ENCODE measurements at regions not wholly inside any gene's neighbourhood (a gene's known extent, or its start where the extent isn't known, plus 50 kb on each side); places are given as distances from the start of the nearest gene placed in this dataset.
"Not testable (repeated sequence)": the region's sequence is repeated elsewhere in the genome, so short reads cannot be mapped to it uniquely, and the experiment has no call there.

DNA sequence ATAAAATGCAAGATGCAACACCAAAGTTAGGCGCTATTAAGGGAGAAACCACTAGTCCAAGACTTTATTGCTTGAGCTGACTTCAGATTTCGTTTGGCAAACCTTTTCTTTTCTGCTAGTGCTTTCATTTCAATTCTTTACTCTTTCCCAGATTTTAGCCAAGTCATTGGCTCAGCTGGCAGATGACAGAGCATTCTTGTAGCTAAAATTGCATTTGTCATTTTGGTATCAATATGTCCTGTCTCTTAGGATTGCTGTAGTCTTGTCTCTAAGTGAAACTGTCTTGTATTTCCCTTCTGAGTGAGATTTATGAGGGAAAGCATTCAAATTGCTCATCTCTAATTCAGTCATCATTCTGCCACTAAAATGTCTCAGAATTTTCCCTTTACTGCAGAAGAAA is 335.1 kb downstream of the METTL4 start:
- WGBS, 2 experiments: 92 to 97% methylated on average over 2 of the region's 2 CpGs
- Histone ChIP-seq H3K9me3 (ENCODE audit: control insufficient read depth, low read length) (no peaks in the 10 kb centered on the region), H3K4me3 (ENCODE audit: insufficient read depth, low read depth, low read length) (no peak overlapping the region), H3K4me1 (ENCODE audit: control insufficient read depth, insufficient read depth, low read length) (no peaks in the 10 kb centered on the region), H3K27me3 (ENCODE audit: control insufficient read depth, insufficient read depth, low read length, poor library complexity, severe bottlenecking) (no peaks in the 10 kb centered on the region), H3K27ac (ENCODE audit: insufficient read depth, low read depth, low read length, poor library complexity, severe bottlenecking) (no peak overlapping the region), H3K36me3 (ENCODE audit: control insufficient read depth, insufficient read depth, low read length) (no peaks in the 10 kb centered on the region)

DNA sequence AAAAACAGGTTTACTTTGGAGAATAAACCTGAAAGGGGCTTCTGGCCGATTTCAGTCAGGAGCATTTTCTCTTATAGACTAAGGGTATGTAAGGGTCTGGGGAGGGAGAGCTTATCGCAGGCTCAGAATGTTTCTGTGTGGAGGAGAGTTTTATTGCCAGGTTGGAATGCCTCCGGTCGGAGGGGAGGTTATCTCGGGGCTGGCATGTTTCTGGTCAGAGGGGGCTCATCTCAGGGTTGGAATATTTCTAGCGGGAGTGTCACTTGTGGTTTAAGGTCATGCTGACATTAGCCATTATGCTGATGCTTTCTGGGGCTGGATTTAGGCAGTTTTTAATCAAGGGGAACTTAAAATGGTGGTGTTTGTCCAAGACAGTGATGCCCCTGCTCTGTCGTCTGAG is 333.6 kb downstream of the METTL4 start:
- H3K27ac ChIP-seq (ENCODE audit: insufficient read depth, low read depth, low read length, poor library complexity, severe bottlenecking): no peak overlapping the region
- WGBS, 2 experiments: 91 to 92% methylated on average over 7 of the region's 7 CpGs
- H3K27me3 ChIP-seq (ENCODE audit: control insufficient read depth, insufficient read depth, low read length, poor library complexity, severe bottlenecking): no peaks in the 10 kb centered on the region
- H3K4me1 ChIP-seq (ENCODE audit: control insufficient read depth, insufficient read depth, low read length): no peaks in the 10 kb centered on the region
- H3K4me3 ChIP-seq (ENCODE audit: insufficient read depth, low read depth, low read length): no peak overlapping the region
- no peaks in the 10 kb centered on the region for H3K9me3 ChIP-seq (ENCODE audit: control insufficient read depth, low read length)
- no peaks in the 10 kb centered on the region for H3K36me3 ChIP-seq (ENCODE audit: control insufficient read depth, insufficient read depth, low read length)

DNA sequence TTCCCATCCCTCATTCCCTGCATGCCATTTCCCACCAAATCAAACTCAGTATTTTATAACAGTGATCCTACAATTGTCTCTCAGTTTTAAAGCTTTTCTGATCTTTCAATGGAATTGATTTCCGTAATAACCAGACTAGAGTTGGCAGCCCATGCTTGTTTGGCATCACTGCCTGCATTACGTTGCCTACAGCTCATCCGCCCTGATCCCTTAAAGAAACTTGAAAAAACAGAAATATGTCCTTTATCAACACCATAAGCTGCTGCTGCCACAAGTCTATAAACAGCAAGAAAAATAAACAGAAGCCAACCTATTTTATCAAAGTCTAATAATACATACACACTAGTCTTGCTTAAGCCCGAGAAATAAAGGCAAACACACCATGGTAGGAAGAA is 331.0 kb downstream of the METTL4 start:
- Histone ChIP-seq H3K4me3 (ENCODE audit: insufficient read depth, low read depth, low read length) (no peak overlapping the region), H3K36me3 (ENCODE audit: control insufficient read depth, insufficient read depth, low read length) (no peaks in the 10 kb centered on the region), H3K27ac (ENCODE audit: insufficient read depth, low read depth, low read length, poor library complexity, severe bottlenecking) (no peak overlapping the region), H3K27me3 (ENCODE audit: control insufficient read depth, insufficient read depth, low read length, poor library complexity, severe bottlenecking) (no peaks in the 10 kb centered on the region), H3K9me3 (ENCODE audit: control insufficient read depth, low read length) (no peaks in the 10 kb centered on the region), H3K4me1 (ENCODE audit: control insufficient read depth, insufficient read depth, low read length) (peaks cover 5% of the 10 kb centered on the region)
- 89 to 94% methylated on average over 4 of the region's 4 CpGs for WGBS, 2 experiments

DNA sequence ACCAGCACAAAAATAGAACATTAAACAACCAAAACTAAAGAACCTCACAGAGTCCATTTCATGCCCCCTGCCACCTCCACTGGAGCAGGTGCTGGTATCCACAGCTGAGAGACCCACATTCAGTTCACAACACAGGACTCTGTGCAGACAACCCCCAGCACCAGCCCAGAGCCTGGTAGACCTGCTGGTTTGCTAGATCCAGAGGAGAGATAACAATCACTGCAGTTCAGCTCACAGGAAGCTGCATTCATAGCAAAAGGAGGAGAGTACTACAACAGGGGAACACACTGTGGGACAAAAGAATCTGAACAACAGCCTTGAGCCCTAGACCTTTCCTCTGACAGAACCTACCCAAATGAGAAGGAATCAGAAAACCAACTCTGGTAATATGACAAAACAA is 326.7 kb downstream of the METTL4 start:
- Histone ChIP-seq H3K4me1 (ENCODE audit: control insufficient read depth, insufficient read depth, low read length) (peaks cover 5% of the 10 kb centered on the region), H3K36me3 (ENCODE audit: control insufficient read depth, insufficient read depth, low read length) (no peaks in the 10 kb centered on the region), H3K9me3 (ENCODE audit: control insufficient read depth, low read length) (no peaks in the 10 kb centered on the region), H3K27me3 (ENCODE audit: control insufficient read depth, insufficient read depth, low read length, poor library complexity, severe bottlenecking) (no peaks in the 10 kb centered on the region), H3K4me3 (ENCODE audit: insufficient read depth, low read depth, low read length) (no peak overlapping the region), H3K27ac (ENCODE audit: insufficient read depth, low read depth, low read length, poor library complexity, severe bottlenecking) (no peak overlapping the region)

GRCh38 chr18:2247101-2247500 is 324.2 kb downstream of the METTL4 start:
- H3K36me3 ChIP-seq (ENCODE audit: control insufficient read depth, insufficient read depth, low read length); H3K27ac ChIP-seq (ENCODE audit: insufficient read depth, low read depth, low read length, poor library complexity, severe bottlenecking): not testable (repeated sequence)
- WGBS, 2 experiments: 92% methylated on average over 17 to 19 of the region's 19 CpGs

DNA sequence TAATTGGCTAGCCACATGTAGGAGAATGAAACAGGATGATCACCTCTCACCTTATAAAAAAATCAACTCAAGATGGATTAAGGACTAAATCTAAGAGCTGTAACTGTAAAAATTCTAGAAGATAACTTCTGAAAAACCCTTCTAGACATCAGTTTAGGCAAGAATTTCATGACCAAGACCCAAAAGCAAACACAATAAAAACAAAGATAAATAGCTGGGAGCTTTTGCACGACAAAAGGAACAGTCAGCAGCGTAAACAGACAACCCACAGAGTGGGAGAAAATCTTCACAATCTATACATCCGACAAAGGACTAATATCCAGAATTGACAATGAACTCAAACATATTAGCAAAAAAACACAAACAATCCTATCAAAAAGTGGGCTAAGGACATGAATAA is 316.3 kb downstream of the METTL4 start:
- Histone ChIP-seq H3K36me3 (ENCODE audit: control insufficient read depth, insufficient read depth, low read length) (no peaks in the 10 kb centered on the region), H3K27me3 (ENCODE audit: control insufficient read depth, insufficient read depth, low read length, poor library complexity, severe bottlenecking) (no peaks in the 10 kb centered on the region), H3K4me1 (ENCODE audit: control insufficient read depth, insufficient read depth, low read length) (no peaks in the 10 kb centered on the region), H3K4me3 (ENCODE audit: insufficient read depth, low read depth, low read length) (no peak overlapping the region), H3K9me3 (ENCODE audit: control insufficient read depth, low read length) (no peaks in the 10 kb centered on the region), H3K27ac (ENCODE audit: insufficient read depth, low read depth, low read length, poor library complexity, severe bottlenecking) (no peak overlapping the region)
- WGBS, 2 experiments: 84 to 85% methylated on average over 3 of the region's 3 CpGs

More at GRCh38 chr18:2247101-2247500, 324.2 kb downstream of the METTL4 start:
- H3K27me3 ChIP-seq (ENCODE audit: control insufficient read depth, insufficient read depth, low read length, poor library complexity, severe bottlenecking); H3K4me3 ChIP-seq (ENCODE audit: insufficient read depth, low read depth, low read length); H3K9me3 ChIP-seq (ENCODE audit: control insufficient read depth, low read length); H3K4me1 ChIP-seq (ENCODE audit: control insufficient read depth, insufficient read depth, low read length): not testable (repeated sequence)

GRCh38 chr18:2256577-2256976 is 314.7 kb downstream of the METTL4 start:
- Histone ChIP-seq H3K27me3 (ENCODE audit: control insufficient read depth, insufficient read depth, low read length, poor library complexity, severe bottlenecking) (no peaks in the 10 kb centered on the region), H3K36me3 (ENCODE audit: control insufficient read depth, insufficient read depth, low read length) (no peaks in the 10 kb centered on the region), H3K27ac (ENCODE audit: insufficient read depth, low read depth, low read length, poor library complexity, severe bottlenecking) (no peak overlapping the region), H3K9me3 (ENCODE audit: control insufficient read depth, low read length) (no peaks in the 10 kb centered on the region), H3K4me1 (ENCODE audit: control insufficient read depth, insufficient read depth, low read length) (no peaks in the 10 kb centered on the region), H3K4me3 (ENCODE audit: insufficient read depth, low read depth, low read length) (no peak overlapping the region)
- WGBS, 2 experiments: 83 to 92% methylated on average over 1 of the region's 1 CpG

GRCh38 chr18:2258954-2259353 is 312.4 kb downstream of the METTL4 start:
- Histone ChIP-seq H3K9me3 (ENCODE audit: control insufficient read depth, low read length) (no peaks in the 10 kb centered on the region), H3K27me3 (ENCODE audit: control insufficient read depth, insufficient read depth, low read length, poor library complexity, severe bottlenecking) (no peaks in the 10 kb centered on the region), H3K4me1 (ENCODE audit: control insufficient read depth, insufficient read depth, low read length) (no peaks in the 10 kb centered on the region), H3K4me3 (ENCODE audit: insufficient read depth, low read depth, low read length) (no peak overlapping the region), H3K36me3 (ENCODE audit: control insufficient read depth, insufficient read depth, low read length) (no peaks in the 10 kb centered on the region), H3K27ac (ENCODE audit: insufficient read depth, low read depth, low read length, poor library complexity, severe bottlenecking) (no peak overlapping the region)
- WGBS, 2 experiments: 95% methylated on average over 4 to 6 of the region's 6 CpGs

DNA sequence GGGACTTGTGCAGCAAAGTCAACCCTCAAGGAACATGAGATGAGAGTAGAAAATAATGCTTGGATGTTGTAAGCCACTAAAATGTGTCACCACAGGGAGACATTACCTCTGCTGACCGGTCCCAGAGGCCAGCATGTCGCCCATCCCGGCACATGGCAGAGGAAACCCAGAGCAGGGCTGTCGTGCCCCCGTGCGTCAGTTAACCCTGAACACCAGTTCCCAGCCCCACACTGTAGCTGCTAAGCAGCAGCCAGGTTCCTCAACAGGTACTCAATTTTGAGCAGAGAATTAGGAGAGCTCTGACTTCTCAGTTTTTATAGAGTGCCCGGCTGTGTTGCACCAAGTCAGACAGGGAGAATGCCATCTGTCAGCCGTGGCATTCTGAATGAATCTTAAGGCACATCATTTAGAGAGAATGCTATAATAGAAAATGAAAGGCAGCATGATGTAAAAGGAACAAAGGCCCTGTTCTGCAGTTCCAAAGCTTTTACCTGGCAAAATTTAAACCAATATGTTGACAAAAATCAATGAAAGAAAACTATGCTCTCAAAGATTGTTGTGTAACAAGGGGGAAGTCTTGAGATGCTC is 307.9 kb downstream of the METTL4 start:
- Histone ChIP-seq H3K27ac (ENCODE audit: insufficient read depth, low read depth, low read length, poor library complexity, severe bottlenecking) (no peak overlapping the region), H3K4me3 (ENCODE audit: insufficient read depth, low read depth, low read length) (no peak overlapping the region), H3K36me3 (ENCODE audit: control insufficient read depth, insufficient read depth, low read length) (no peaks in the 10 kb centered on the region), H3K27me3 (ENCODE audit: control insufficient read depth, insufficient read depth, low read length, poor library complexity, severe bottlenecking) (no peaks in the 10 kb centered on the region), H3K9me3 (ENCODE audit: control insufficient read depth, low read length) (no peaks in the 10 kb centered on the region), H3K4me1 (ENCODE audit: control insufficient read depth, insufficient read depth, low read length) (no peaks in the 10 kb centered on the region)
- WGBS, 2 experiments: 94 to 95% methylated on average over 8 of the region's 8 CpGs

- H3K9me3 ChIP-seq (ENCODE audit: control insufficient read depth, low read length): no peaks in the 10 kb centered on the region
- no peaks in the 10 kb centered on the region for H3K27me3 ChIP-seq (ENCODE audit: control insufficient read depth, insufficient read depth, low read length, poor library complexity, severe bottlenecking)
- no peak overlapping the region for H3K27ac ChIP-seq (ENCODE audit: insufficient read depth, low read depth, low read length, poor library complexity, severe bottlenecking)
- no peak overlapping the region for H3K4me3 ChIP-seq (ENCODE audit: insufficient read depth, low read depth, low read length)
- WGBS, 2 experiments: 88 to 98% methylated on average over 2 of the region's 2 CpGs
- no peaks in the 10 kb centered on the region for H3K4me1 ChIP-seq (ENCODE audit: control insufficient read depth, insufficient read depth, low read length)
- no peaks in the 10 kb centered on the region for H3K36me3 ChIP-seq (ENCODE audit: control insufficient read depth, insufficient read depth, low read length)
These were observed 296.7 kb downstream of the METTL4 start for GRCh38 chr18:2274613-2275012.

DNA sequence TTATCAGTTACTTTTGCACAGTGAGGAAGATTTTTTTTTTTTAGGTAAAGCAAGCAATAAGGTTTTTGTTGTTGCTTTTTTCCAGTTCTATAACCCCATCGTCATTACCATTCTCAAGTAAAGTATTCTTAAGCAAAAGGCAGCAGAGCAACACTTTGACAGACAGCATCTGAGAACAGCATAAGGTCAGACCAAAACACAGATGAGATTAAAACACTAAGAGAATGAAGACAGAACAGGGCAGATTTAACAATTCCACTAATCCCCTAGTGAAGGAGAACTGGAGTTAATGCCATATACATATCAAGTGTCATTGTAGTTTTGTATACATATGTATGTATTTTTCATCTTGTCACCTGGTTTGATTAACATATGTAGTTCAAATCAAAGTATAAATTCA is 290.2 kb downstream of the METTL4 start:
- H3K27me3 ChIP-seq (ENCODE audit: control insufficient read depth, insufficient read depth, low read length, poor library complexity, severe bottlenecking): no peaks in the 10 kb centered on the region
- WGBS, 2 experiments: 82 to 83% methylated on average over 1 of the region's 1 CpG
- no peak overlapping the region for H3K27ac ChIP-seq (ENCODE audit: insufficient read depth, low read depth, low read length, poor library complexity, severe bottlenecking)
- no peaks in the 10 kb centered on the region for H3K36me3 ChIP-seq (ENCODE audit: control insufficient read depth, insufficient read depth, low read length)
- H3K4me1 ChIP-seq (ENCODE audit: control insufficient read depth, insufficient read depth, low read length): no peaks in the 10 kb centered on the region
- H3K4me3 ChIP-seq (ENCODE audit: insufficient read depth, low read depth, low read length): no peak overlapping the region
- H3K9me3 ChIP-seq (ENCODE audit: control insufficient read depth, low read length): no peaks in the 10 kb centered on the region
